IMR-90 (cell line): ENCODE measurements at regions not wholly inside any gene's neighbourhood (a gene's known extent, or its start where the extent isn't known, plus 50 kb on each side); places are given as distances from the start of the nearest gene placed in this dataset.

ENCODE experiments used
- ATAC-seq: fragments of 200-7000 bp; cut with Tn5 transposase; 2 replicates; pipeline ENCODE4 v1.9.1; 2020; ENCODE audit warnings: low read depth, mild to moderate bottlenecking, moderate library complexity
- BruUV-seq: library from RNA; stranded (reverse); fragments of 400-500 nt; replicated peaks from 2 replicates; lab custom pipeline; 2021; lab: Mats Ljungman, UMichigan
- CTCF ChIA-PET: fragments of 300-600 bp; formaldehyde crosslinking; extraction: SDS; loops from one replicate; lab custom pipeline; 2021; ENCODE audit warnings: antibody characterized with exemption; lab: Yijun Ruan, JAX
- POLR2A ChIA-PET: fragments of 300-600 bp; sonication (Branson Sonifier 250); formaldehyde crosslinking; loops from one replicate; lab custom pipeline; 2022; ENCODE audit warnings: antibody characterized with exemption; ENCODE audit not compliant: unreplicated experiment; lab: Charles Lee
- DNase-seq: peaks from one replicate; pipeline ENCODE4 v3.0.0; 2013
- H2AFZ ChIP-seq: replicated peaks from 2 replicates; pipeline ENCODE3; 2013; ENCODE audit warnings: low read length, mild to moderate bottlenecking; ENCODE audit not compliant: poor library complexity
- H2AK5ac ChIP-seq: 2 replicates; pipeline ENCODE4 v1.6.1; 2013; ENCODE audit warnings: low read depth, low read length, inconsistent platforms
- H2AK9ac ChIP-seq: replicated peaks from 2 replicates; pipeline ENCODE3; 2013; ENCODE audit warnings: mild to moderate bottlenecking, low read depth, low read length, moderate library complexity; ENCODE audit not compliant: poor library complexity
- H2BK120ac ChIP-seq: 2 replicates; pipeline ENCODE4 v1.6.1; 2013; ENCODE audit warnings: low read depth, low read length, inconsistent platforms
- H2BK15ac ChIP-seq: 3 replicates; pipeline ENCODE4 v1.6.1; 2013; ENCODE audit warnings: low read depth, low read length, inconsistent platforms
- H2BK20ac ChIP-seq: 2 replicates; pipeline ENCODE4 v1.6.1; 2013; ENCODE audit warnings: low read depth, mild to moderate bottlenecking, inconsistent platforms, low read length, moderate library complexity
- H2BK5ac ChIP-seq: 2 replicates; pipeline ENCODE4 v1.6.1; 2013; ENCODE audit warnings: mild to moderate bottlenecking, low read depth, low read length, inconsistent platforms; ENCODE audit not compliant: poor library complexity, severe bottlenecking
- H3K14ac ChIP-seq: replicated peaks from 2 replicates; pipeline ENCODE4 v1.6.1; 2013; ENCODE audit warnings: low read depth, low read length, inconsistent platforms
- H3K18ac ChIP-seq: 2 replicates; pipeline ENCODE4 v1.6.1; 2013; ENCODE audit warnings: low read depth, low read length, control low read depth
- H3K23ac ChIP-seq: 2 replicates; pipeline ENCODE4 v1.6.1; 2013; ENCODE audit warnings: low read depth, low read length, inconsistent platforms
- H3K27ac ChIP-seq: 2 replicates; pipeline ENCODE4 v1.5.1; 2013; ENCODE audit warnings: mild to moderate bottlenecking, control low read depth, low read length; ENCODE audit not compliant: insufficient read depth
- H3K27me3 ChIP-seq: 2 replicates; pipeline ENCODE4 v1.6.1; 2013; ENCODE audit warnings: low read length; ENCODE audit not compliant: control insufficient read depth, insufficient read depth
- H3K36me3 ChIP-seq: 2 replicates; pipeline ENCODE4 v1.6.1; 2013; ENCODE audit warnings: low read length, mixed read lengths; ENCODE audit not compliant: control insufficient read depth, insufficient read depth
- H3K4ac ChIP-seq: 2 replicates; pipeline ENCODE4 v1.6.1; 2013; ENCODE audit warnings: low read depth, low read length, inconsistent platforms
- H3K4me1 ChIP-seq: 2 replicates; pipeline ENCODE4 v1.6.1; 2013; ENCODE audit warnings: low read length, mixed read lengths; ENCODE audit not compliant: control insufficient read depth, insufficient read depth
- H3K4me2 ChIP-seq: 2 replicates; pipeline ENCODE4 v1.6.1; 2013; ENCODE audit warnings: low read depth, mild to moderate bottlenecking, control low read depth, low read length, moderate library complexity
- H3K4me3 ChIP-seq: 2 replicates; pipeline ENCODE4 v1.5.1; 2013; ENCODE audit warnings: low read depth, mild to moderate bottlenecking, control low read depth, low read length, moderate library complexity; ENCODE audit not compliant: insufficient read depth
- H3K56ac ChIP-seq: 2 replicates; pipeline ENCODE4 v1.6.1; 2013; ENCODE audit warnings: low read length, inconsistent platforms; ENCODE audit not compliant: insufficient read depth; ENCODE audit errors: extremely low read depth
- H3K79me1 ChIP-seq, 2 experiments: 2 replicates each; pipeline ENCODE4 v1.6.1; 2013; ENCODE audit warnings: low read length in 2 of 2, inconsistent platforms in 1 of 2, low read depth in 1 of 2
- H3K9ac ChIP-seq: 2 replicates; pipeline ENCODE4 v1.6.1; 2013; ENCODE audit warnings: low read depth, low read length, control low read depth
- H3K9me1 ChIP-seq: 2 replicates; pipeline ENCODE4 v1.6.1; 2013; ENCODE audit warnings: low read length, inconsistent platforms; ENCODE audit not compliant: insufficient read depth
- H3K9me3 ChIP-seq: 2 replicates; pipeline ENCODE4 v1.6.1; 2013; ENCODE audit warnings: low read length; ENCODE audit not compliant: control insufficient read depth, insufficient read depth
- H4K20me1 ChIP-seq: 2 replicates; pipeline ENCODE4 v1.6.1; 2013; ENCODE audit warnings: low read length, inconsistent platforms; ENCODE audit not compliant: insufficient read depth
- H4K5ac ChIP-seq: 2 replicates; pipeline ENCODE4 v1.6.1; 2013; ENCODE audit warnings: mild to moderate bottlenecking, low read depth, low read length, control low read depth
- H4K8ac ChIP-seq, 2 experiments: 2 replicates each; pipeline ENCODE4 v1.6.1; 2013; ENCODE audit warnings: low read depth in 2 of 2, low read length in 2 of 2, control low read depth in 1 of 2, inconsistent platforms in 1 of 2
- H4K91ac ChIP-seq: 2 replicates; pipeline ENCODE4 v1.6.1; 2013; ENCODE audit warnings: low read depth, low read length, inconsistent platforms; ENCODE audit not compliant: insufficient read depth
- ELK1 ChIP-seq: fragments of 150-350 bp; IDR thresholded peaks from 2 replicates; pipeline ENCODE4 v1.6.1; 2016; ENCODE audit warnings: low read depth, mild to moderate bottlenecking, low read length, moderate library complexity, borderline replicate concordance
- FOS ChIP-seq: fragments of 150-350 bp; IDR thresholded peaks from 2 replicates; pipeline ENCODE4 v1.6.1; 2016; ENCODE audit warnings: low read depth, low read length
- MAFK ChIP-seq: IDR thresholded peaks from 2 replicates; pipeline ENCODE4 v1.6.1; 2012; ENCODE audit warnings: low read depth, low read length, improper control_type of control experiment
- MXI1 ChIP-seq: IDR thresholded peaks from 2 replicates; pipeline ENCODE4 v1.6.1; 2012; ENCODE audit warnings: low read depth, mild to moderate bottlenecking, low read length, moderate library complexity, borderline replicate concordance
- RCOR1 ChIP-seq: IDR thresholded peaks from 2 replicates; pipeline ENCODE4 v1.6.1; 2012; ENCODE audit warnings: mild to moderate bottlenecking, low read length, improper control_type of control experiment; ENCODE audit not compliant: insufficient replicate concordance
- RFX5 ChIP-seq: IDR thresholded peaks from 2 replicates; pipeline ENCODE4 v1.8.0; 2012; ENCODE audit warnings: low read depth, mild to moderate bottlenecking, low read length, moderate library complexity
- SMC3 ChIP-seq: fragments of 150-350 bp; IDR thresholded peaks from 2 replicates; pipeline ENCODE4 v1.6.1; 2016; ENCODE audit warnings: low read depth, mild to moderate bottlenecking, antibody characterized with exemption, low read length, moderate library complexity
- WGBS, 2 experiments: methylation state at CpG; one replicate each; pipeline versions ENCODE4 v1.1.5 to v1.1.7; 2013; ENCODE audit warnings: missing lambda C conversion rate in 2 of 2; ENCODE audit not compliant: insufficient read length in 1 of 2; ENCODE audit errors: extremely low coverage in 2 of 2; 5-methylcytosine and 5-hydroxymethylcytosine counted together
- dilution Hi-C: fragments of 300-500 bp; cut with HindIII; formaldehyde crosslinking; loops from one replicate; pipeline ENCODE4 v1.14.3; 2018; ENCODE audit warnings: low sequenced_read_pairs; ENCODE audit not compliant: unreplicated experiment
- in situ Hi-C: fragments of 300-500 bp; cut with MboI; formaldehyde crosslinking; loops from 3 replicates; pipeline ENCODE4 v1.14.3; 2019; ENCODE audit warnings: low sequenced_read_pairs, inconsistent platforms, mixed read lengths
- intact Hi-C: fragments of 100-400 bp; cut with micrococcal nuclease; formaldehyde crosslinking; loops from 2 replicates; pipeline ENCODE4 v1.10.0; 2022

GRCh38 chr5:144092508-144092907 lies 78.0 kb downstream of the YIPF5 start:
- Histone ChIP-seq H3K56ac (no peak overlapping the region), H2BK20ac (no peak overlapping the region), H3K9me1 (peaks cover 6% of the 10 kb centered on the region), H3K4me3 (no peak overlapping the region), H2BK5ac (no peak overlapping the region), H3K36me3 (no peaks in the 10 kb centered on the region), H3K9me3 (peaks cover 5% of the 10 kb centered on the region; the same call in 1 of the 2 replicates), H3K23ac (no peak overlapping the region), H4K5ac (no peak overlapping the region), H3K4me1 (peaks cover 9% of the 10 kb centered on the region), H3K4ac (no peak overlapping the region), H2AK5ac (no peak overlapping the region), H2AK9ac (no peak overlapping the region), H4K91ac (no peak overlapping the region), H4K8ac (no peak overlapping the region), H2AFZ (no peak overlapping the region), H3K27ac (no peak overlapping the region), H3K9ac (no peak overlapping the region), H4K20me1 (no peaks in the 10 kb centered on the region), H3K18ac (no peak overlapping the region), H3K27me3 (no peaks in the 10 kb centered on the region), H3K79me1 (no peaks in the 10 kb centered on the region), H3K4me2 (no peak overlapping the region), H2BK15ac (no peak overlapping the region), H3K14ac (no peak overlapping the region), H2BK120ac (no peak overlapping the region)
- BruUV-seq = no TSS peak
- ATAC-seq (no peak), DNase-seq (no peak)
- no CpG with 5 or more reads among the region's 3 CpGs for WGBS, 2 experiments
- in situ Hi-C loops = no loop called here
- TF ChIP-seq RFX5 (no peak), MAFK (no peak), ELK1 (no peak), FOS (no peak), RCOR1 (no peak), SMC3 (no peak), MXI1 (no peak)
- ChIA-PET POLR2A (no interaction called here), CTCF (no interaction called here)
- intact Hi-C loops = no loop called here
- dilution Hi-C loops = no loop called here
